ENCODE measurements at regions not wholly inside any gene's neighbourhood (a gene's known extent, or its start where the extent isn't known, plus 50 kb on each side); places are given as distances from the start of the nearest gene placed in this dataset.

GRCh38 chr2:224650815-224651439 is 65.2 kb downstream of the CCDC195 start:
- H3K4me3 ChIP-seq (ENCODE audit: low read depth in 2 of 2, low read length in 1 of 2), result no peak overlapping the region; a peak in 1 of 4 replicates
- no peaks in the 10 kb centered on the region for H3F3A ChIP-seq (replicated peaks; ENCODE audit: insufficient read depth)
- peak; percentile 72 for DNase-seq
- WGBS (ENCODE audit: low lambda C conversion rate), result 12% methylated on average over 6 of the region's 6 CpGs
- H3K9me2 ChIP-seq, result no peaks in the 10 kb centered on the region
- ChIA-PET CTCF (interaction anchor here (0.6 to 5.1 kb wide), 50 partner anchors 7 to 1008 kb away, joined by 3 to 47 read pairs (median 3); no protein-coding TSS in a partner anchor), POLR2A (no interaction called here)
- H3K4me1 ChIP-seq (ENCODE audit: control insufficient read depth in 1 of 2, insufficient read depth in 2 of 2, low read depth in 1 of 2, low read length in 1 of 2), result no peaks in the 10 kb centered on the region
- H3K4me2 ChIP-seq, result no peak overlapping the region
- no peak overlapping the region for H3K27ac ChIP-seq (ENCODE audit: low read depth in 2 of 2, low read length in 1 of 2)
- no peak for TF ChIP-seq TCF12 (IDR thresholded peaks at IDR 0.05)
- TF ChIP-seq FOSL2 (IDR thresholded peaks at IDR 0.05; ENCODE audit: borderline replicate concordance, low read depth), result no peak
- no peak for TF ChIP-seq NFIC (IDR thresholded peaks at IDR 0.05; ENCODE audit: borderline replicate concordance)
- TF ChIP-seq SMC3 (IDR thresholded peaks at IDR 0.05; ENCODE audit: low read depth, low read length), result peak; percentile 78
- TF ChIP-seq ELF1 (IDR thresholded peaks at IDR 0.05), result no peak
- TF ChIP-seq RAD21 (IDR thresholded peaks at IDR 0.05; ENCODE audit: low read length), result peak; percentile 91
- no peak for TF ChIP-seq MXI1 (IDR thresholded peaks at IDR 0.05; ENCODE audit: low read depth, low read length)
- TF ChIP-seq FOXJ3 (CRISPR knock-in tag; IDR thresholded peaks at IDR 0.05), result no peak
- no peak for TF ChIP-seq YY1 (IDR thresholded peaks at IDR 0.05; ENCODE audit: low read depth)
- no peak for TF ChIP-seq IRF3 (IDR thresholded peaks at IDR 0.05; ENCODE audit: low read depth, low read length)
- TF ChIP-seq MAX (IDR thresholded peaks at IDR 0.05; ENCODE audit: low read depth), result no peak
- no peak for TF ChIP-seq MEF2A (IDR thresholded peaks at IDR 0.05; ENCODE audit: borderline replicate concordance, low read depth)
- TF ChIP-seq POLR2AphosphoS5 (IDR thresholded peaks at IDR 0.05; ENCODE audit: low read depth, low read length), result no peak
- no peak for TF ChIP-seq RXRA (IDR thresholded peaks at IDR 0.05; ENCODE audit: borderline replicate concordance, low read depth)
- peak; percentile 91 for TF ChIP-seq CTCF (IDR thresholded peaks at IDR 0.05)
- no peak for TF ChIP-seq REST (IDR thresholded peaks at IDR 0.05; ENCODE audit: low read depth, low read length)
- TF ChIP-seq USF2 (IDR thresholded peaks at IDR 0.05; ENCODE audit: borderline replicate concordance, low read depth, low read length), result no peak
- no peak; the same call in 1 of the 2 replicates for TF ChIP-seq NRF1 (IDR thresholded peaks at IDR 0.05; ENCODE audit: low read depth, low read length)
- TF ChIP-seq TAF1 (IDR thresholded peaks at IDR 0.05; ENCODE audit: borderline replicate concordance, low read depth, low read length), result no peak
- no peak for TF ChIP-seq SIN3A (IDR thresholded peaks at IDR 0.05; ENCODE audit: borderline replicate concordance, low read depth, low read length)
- no peak for TF ChIP-seq GATA2 (CRISPR knock-in tag; IDR thresholded peaks at IDR 0.05)
- no peak for TF ChIP-seq PBX3 (IDR thresholded peaks at IDR 0.05)
- H4K20me1 ChIP-seq (ENCODE audit: insufficient read depth), result no peaks in the 10 kb centered on the region
- H3K79me2 ChIP-seq (ENCODE audit: insufficient read depth), result no peaks in the 10 kb centered on the region
- H3K36me3 ChIP-seq (replicated peaks in 1 of 2; ENCODE audit: control insufficient read depth in 1 of 2, insufficient read depth in 2 of 2, low read length in 1 of 2), result no peaks in the 10 kb centered on the region
- H3K9ac ChIP-seq, result no peak overlapping the region
- H2AFZ ChIP-seq (ENCODE audit: low read depth), result no peak overlapping the region; the same call in 1 of the 2 replicates
- H3K27me3 ChIP-seq (ENCODE audit: insufficient read depth), result no peaks in the 10 kb centered on the region
- no peaks in the 10 kb centered on the region for H3K9me3 ChIP-seq
